ENCODE measurements at regions not wholly inside any gene's neighbourhood (a gene's known extent, or its start where the extent isn't known, plus 50 kb on each side); places are given as distances from the start of the nearest gene placed in this dataset.

DNA sequence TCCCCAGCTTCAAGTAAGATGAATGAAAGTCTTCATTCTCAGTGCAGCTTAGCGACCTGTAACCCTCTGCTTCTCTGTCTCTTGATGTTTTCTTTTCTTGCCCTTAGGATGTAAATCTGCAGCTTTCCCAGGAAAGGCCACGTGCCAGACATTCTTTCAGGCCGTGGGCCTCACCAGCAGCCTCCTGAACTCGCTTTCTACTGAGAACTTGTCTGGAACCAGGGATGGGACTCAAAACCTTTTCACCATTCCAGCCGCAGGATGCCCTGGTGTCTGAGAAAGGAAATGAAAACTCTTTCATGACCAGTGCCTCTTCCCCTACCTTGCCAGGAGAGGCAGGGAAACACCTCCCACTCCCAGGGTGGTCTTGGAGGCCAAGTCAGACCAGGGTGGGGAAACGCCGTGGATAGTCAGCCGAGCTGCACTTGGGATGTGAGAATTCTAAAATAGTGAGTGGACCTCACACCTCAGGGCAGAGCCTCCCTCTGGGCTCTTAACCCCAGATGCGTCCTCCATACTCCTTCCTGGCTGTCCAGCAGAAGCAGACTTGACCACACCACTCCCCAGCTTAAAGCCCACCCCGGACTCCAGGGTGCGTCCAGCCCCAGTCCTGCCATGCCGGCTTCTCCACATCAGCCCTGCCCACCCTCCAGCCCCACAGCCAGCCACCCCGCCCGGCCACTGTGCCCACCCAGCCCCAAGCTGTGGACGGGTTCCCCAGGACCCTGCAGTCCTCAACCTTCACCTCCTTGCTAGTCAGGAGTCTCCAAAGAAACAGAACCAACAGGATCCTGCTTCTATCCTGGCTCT, 115.5 kb downstream of the TWIST2 start:
- no peak for DNase-seq

DNA sequence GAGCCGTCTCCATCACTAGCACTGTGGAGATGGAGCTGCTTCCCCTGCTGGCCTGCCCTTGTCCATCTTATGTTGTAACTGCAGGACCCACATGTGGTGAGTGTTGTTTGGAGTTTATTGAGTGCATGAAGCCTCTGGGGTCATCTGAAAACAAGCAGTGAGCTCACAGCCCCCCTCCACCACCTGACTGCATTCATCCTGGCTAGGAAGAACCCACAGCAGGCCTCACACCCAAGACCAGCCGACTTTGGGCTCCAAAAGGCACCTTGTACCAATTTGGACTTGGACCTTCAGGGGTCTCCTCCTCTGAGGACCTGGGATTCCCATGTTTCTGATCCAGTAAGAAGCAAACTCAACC, 116.1 kb downstream of the TWIST2 start:
- no peak for DNase-seq

DNA sequence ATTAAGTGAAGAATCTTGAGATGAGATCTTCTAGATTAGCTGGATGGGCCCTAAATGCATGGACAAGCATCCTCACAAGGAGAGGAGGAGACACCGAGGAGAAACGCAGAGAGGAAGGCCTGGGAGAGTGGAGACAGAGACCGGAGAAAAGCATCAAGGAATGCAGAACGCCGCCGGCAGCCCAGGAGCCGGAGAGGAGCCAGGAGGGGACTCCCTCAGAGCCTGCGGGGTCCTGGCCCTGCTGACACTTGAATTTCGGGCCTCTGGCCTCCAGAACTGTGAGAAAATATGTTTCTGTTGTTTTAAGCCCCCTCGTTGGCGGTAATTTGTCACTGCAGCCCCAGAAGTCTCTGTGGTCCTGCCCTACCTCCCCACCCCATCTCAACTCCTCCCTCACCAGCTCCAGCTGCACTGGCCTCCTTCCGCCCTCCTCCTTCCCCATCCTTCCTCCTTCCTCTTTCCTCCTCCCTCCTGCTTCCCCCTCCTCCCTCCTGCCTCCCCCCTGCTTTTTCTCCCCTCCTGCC, 116.7 kb downstream of the TWIST2 start:
- DNase-seq, result no peak

DNA sequence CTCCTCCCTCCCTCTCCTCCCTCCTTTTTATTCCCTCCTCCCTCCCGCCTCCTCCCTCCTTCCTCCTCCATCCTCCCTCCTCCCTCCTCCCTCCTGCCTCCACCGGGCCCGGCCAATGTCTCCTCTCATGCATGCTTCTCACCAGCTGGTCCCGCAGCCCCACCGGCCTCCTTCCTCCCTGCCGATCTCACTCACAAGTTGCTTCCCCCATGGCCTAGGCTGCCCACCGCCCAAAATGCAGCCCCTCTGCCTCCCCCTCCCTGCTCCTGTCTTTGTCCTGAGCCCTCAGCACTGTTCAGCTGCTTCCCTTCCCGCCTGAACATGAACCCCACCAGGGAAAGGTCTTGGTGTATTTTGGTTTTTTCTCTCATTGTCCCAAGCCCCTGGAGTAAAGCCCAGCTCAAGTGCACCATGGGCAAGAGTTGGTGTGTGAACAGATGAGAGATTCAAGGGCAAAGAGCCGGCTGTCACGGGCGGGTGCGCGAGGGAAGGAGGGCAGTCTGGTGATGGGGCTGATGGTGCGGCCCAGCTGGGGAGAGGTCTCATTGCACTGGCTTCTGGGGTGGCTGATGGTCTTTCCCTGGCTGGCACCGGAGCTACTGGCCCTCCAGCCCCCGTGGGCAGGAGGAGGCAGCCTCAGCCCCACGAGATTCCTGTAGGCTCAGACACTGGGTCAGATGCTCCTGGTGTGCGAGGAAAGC, 117.6 kb downstream of the TWIST2 start:
- no peak for DNase-seq

DNA sequence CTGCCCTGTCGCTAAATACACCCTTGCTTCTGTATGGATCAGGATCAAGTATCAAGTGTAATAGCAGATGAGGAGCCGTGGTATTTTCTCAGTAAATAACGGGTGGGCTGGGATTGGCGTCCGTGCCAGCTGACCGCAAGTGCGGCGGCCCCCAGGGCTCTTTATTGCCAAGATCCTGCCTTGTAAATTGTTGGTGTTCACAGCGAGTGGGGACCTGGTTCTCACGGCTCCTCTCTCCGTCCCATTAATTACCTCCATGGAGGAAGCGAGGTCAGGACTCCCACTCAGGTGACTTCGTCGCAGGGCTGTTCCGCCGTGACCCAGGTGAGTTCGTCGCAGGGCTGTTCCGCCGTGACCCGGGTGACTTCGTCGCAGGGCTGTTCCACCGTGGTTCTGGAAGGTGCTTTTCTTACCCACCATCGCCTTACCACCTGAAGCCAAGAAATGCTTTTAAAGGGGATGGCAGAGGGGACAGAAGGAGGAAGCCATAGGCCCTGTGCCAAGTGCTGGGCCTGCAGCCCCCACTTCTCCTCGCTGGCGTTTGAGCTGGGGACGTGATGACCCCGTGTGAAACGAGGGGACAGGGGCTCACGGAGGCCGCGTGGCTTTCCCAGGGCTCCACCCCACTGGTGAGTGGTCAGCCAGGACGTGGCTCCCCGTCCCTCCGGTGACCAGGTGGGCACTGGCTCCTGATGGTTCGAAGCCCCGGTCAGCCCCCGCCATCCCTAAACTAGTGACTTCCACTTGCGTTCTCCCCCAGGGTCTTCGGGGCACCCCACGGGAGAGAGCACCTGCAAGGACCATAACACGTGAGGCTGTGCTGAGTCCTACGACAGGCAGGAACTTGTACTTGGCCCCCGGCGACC, 118.4 kb downstream of the TWIST2 start:
- no peak for DNase-seq

DNA sequence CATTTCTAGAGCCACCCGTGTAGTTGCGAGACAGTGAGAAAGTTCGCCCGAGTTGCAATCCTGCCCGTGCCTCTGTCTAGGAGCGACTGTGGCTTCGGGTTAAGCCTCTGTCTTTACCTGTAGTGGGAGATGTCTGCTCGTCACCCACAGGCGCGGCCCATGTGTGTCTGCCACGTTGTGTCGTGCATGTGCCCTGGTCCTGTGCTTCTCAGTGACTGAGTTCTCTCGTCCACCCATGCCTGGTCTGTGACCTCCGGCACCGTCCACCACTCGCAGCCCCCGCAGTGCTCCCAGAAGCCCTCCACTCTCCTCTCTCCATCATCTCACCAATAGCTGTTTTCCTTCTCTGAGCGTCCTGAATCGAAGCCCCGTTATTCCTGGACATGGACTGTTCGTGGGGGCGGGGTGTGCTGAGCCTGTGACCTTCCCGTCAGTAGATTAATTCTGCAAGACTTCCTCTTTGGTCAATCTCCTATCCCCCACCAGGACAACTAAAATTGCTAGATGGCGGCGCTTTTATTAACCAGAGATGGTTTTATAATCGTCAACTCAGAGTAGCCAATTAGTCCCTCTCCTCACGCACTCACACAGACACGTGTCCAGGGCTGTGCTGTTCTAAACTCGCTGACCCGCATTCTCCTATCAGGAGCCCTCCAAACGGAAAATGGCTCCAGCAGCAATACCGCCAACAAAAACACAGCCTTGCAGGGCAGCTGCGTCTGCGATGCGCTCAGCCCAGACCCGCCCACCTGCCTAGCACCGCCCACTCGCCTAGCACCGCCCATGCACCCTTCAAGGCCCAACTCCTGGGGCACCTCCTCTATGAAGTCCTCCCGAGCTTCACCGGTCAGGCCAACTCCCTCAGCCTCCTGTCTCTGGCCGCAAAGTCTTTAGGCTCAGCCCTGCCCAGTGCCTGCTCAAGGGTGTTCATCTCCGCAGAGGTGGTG, 119.4 kb downstream of the TWIST2 start:
- no peak for DNase-seq

DNA sequence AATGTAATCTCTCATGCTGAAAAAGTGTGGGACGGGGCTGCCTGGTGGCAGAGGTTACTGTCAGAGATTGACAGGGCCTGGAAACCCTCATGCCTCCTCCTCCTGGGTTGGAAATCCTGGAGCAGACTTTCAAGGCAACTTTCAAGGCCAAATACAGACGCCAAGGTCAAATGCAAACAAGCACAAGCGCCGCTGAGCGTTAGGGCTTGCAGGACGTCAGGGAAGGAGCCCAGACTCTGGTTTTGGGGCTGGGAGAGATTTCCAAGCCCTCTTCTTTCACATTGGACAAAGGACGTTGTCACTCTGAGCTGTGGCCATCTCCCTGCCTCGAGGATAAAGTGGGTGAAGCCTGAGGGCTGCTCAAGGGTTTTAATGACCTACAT, 120.1 kb downstream of the TWIST2 start:
- DNase-seq, result no peak

DNA sequence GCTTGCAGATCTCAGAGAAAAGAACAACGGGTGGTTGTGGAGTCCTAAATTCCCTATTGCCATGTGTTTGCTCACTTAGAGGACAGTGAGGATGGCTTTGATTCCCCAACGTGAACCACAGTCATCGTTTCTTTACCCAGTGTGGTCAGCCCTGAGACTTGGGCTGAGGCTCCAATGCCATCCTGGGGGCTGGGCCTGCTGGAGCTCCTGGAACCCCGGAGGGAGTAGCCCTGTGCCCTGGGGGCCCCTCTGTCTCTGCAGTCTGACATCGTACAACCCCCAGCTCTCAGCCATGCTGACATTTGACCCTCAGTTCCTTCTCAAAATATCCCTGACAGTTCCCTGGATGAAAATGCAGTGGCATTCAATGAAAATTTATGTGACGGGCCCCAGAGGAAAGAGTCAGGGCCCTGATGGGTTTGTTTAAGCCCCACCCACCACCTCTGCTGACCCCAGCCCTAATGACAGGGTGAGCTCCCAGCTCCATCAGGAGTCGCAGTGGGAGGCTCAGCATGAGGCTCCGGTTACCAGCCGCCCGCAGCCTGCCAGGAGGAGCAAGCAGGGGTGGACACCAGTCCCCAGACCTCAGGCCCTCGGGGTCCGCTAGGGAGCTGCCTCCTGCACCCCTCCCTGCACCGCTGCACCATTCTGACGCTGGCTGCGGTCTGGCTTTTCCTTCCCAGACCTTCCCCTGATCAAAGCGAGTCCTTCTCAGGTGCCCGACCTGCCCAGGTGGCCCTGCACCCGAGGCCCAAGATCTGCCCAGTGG, 120.9 kb downstream of the TWIST2 start:
- DNase-seq, result no peak

DNA sequence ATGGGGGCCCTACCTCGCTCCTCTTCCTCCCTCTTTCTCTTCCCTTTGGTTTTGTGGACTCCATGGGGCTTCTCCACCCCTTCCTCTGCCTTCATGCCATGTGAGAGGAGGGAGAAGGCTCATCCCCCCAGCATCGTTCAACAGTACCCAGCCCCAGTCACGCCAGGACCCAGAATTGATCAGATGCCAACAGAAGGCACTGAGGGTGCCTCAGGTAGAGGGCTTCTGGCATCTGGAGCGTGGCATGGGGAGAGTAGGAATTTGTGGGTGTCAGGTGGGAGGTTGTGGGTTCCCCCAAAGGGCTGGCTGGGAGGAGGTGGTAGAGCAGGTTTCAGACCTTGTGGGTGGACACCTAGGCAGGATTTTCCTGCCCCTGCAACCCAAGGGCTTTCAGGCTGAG, 122.0 kb downstream of the TWIST2 start:
- no peak for DNase-seq

DNA sequence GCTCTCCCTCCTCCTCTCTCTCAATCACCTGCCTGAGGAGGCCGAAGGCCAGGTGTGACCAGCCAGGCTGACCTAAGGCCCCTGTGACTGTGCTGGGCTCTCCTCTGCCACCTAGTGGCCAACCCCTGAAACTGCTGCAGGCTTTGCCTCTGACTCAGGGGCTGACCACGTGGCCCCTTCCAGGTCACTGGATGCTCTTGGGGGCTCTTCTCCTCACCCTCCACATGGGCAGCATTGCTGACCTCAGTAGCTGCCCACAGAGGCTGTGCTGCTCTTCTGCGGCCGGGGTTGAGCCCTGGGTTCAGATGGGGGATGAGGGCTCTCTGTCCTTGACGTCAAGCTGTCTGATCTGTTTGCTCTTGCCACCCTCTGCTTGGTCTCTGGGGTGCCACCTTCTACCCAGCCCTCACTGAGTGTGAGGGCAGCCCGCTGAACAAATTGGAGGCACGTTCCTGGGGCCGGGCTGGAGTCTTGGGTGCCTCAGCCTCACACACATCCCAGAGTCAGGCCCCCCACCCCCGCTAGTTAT, 122.7 kb downstream of the TWIST2 start:
- peak; percentile 32 for DNase-seq

DNA sequence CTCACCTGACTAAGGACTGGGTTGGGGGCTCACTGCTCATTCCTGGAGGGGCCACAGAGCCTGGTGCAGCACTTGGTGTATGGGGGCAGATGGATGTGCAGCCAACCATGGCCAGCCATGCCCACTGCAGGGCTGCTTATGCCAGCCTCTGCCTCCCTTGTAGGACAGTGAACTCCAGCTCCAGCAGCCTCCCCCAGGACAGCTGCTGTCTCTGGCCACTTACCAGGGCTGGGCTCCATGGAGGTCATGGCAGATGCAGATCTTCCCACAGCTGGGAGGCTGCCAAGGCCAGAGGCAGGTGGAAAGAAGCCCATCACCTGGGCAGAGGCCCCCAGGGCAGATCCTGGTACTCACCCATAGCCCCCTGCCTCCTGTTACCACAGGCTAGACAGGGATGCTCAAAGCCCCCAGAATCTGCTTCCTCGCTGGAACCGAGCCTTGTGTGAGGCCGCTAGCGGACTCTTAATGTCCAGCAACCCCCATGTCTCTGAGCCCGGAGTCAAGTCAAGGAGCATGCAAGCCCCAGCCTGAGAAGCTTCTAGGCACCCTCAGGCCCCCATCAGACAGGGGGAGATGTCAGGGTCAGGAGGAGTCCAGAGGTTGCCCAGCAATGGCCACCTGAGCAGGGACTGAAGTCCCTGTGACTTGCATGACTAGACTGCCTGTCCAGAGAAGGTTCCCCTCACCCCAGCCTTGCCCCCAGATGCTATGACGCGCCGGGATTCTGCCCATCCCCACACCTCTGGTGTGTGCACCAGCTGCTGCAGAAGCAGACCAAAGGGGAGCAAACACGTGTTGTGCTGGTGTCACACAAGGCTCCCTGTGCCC, 123.6 kb downstream of the TWIST2 start:
- no peak for DNase-seq

DNA sequence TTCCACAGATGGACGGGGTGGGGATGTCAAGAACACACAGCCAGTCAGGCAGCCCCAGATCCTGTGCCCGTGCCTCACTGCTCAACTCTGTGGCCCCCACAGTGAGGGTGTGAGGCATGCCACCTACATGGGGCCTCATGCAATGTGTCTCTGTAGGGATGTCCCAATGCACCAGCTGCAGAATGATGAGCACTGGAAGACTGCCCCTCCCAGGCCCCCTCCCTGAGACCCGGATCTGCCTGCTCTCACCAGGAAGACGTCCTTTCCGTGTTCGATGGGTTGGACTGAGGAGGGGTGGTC, 124.2 kb downstream of the TWIST2 start:
- no peak for DNase-seq

DNA sequence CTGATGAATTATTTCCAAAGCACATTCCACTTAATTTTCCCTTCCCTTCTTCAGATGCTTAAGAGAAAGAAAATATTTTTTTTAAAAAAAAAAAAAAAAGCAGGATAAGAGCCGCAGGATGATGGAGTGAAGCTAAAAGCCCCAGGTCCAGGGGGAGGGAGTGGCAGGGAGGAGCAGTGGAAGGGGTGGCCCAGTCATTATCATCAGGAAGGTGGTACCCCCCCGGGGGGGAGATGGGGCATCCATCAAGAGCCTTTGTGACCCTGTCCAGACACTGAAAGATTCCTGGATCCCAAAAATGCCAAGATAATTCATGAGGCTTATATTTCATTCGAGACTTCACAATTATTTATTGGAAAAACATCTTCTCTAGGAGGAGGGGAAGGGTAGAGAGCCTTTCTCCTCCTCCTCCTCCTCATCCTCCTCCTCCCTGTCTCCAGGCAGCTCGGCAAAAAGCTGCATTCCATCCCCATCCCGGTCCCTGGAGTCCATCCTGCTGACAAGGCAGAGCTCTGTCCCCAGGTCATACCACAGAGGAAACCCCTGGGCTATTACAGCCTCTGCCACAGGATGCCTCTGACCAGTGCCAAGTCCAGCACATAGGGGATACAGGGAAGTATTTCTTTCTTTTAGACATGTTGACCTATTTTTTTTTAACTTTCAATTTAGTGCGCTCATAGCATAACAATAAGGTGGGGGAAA, 125.3 kb downstream of the TWIST2 start:
- DNase-seq, result no peak

DNA sequence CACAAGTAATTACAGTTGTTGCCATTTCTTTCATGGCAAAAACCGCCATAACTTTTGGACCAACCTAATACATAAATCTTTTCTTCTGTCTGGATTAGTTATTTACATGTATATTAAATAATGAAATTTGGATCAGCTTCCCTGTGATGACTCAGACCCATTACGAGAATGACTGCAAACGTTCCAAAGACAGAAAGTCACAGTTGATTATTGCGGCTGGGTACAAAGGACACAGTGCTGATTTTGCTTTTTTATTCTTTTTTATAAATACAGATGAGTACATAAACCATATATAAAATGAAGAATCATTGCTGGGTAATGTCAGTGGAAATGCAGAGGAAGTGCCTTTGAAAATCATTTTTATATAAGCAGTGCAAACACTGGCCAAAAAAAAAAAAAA, 126.2 kb downstream of the TWIST2 start:
- DNase-seq, result no peak

DNA sequence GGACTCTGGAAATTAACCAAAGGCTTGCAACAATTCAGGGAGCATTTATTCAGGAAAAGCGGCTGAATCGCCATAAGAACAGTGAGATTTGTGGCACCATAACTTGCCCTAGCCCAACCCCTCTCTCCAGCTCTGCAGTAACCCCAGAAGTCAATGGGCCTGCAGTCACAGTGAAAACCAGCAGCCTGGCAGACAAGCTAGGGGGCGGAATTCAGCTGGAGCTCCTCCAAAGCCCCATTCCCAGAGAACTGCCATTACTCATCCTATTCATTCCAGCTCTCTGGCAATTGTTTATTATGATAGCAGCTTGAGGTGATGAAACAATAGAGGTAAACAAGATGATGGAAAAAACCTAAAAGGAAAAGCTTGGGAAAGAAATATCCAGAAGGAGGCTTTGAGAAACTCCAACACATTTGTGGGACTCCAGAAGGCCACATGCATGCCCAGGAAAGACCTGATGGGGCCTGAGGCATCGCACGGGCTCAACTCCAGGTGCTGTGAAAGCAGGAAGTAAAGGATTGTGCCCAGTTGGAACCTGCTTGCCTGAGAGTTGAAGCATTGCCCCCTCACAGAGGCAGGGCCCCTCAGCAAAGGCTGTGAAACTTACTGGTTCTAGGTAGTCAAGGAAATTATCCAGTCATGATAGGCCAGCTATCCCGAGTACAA, 126.7 kb downstream of the TWIST2 start:
- no peak for DNase-seq

DNA sequence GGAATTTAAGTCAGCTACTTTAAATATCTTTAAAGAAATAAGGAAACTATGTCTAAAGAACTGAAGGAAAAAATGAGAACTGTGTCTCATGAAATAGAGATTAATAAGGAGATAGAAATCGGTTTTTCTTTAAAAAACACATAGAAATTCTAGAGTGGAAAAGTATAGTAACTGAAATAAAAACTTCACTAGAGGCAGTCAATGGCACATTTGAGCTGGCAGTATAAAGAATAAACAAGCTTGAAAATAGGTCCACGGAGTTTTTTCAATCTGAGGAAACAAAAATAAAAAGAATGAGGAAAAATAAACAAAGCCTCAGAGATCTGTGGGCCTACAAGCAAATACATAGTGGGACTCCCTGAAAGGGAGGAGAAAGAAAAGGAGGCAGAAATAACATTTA, 127.5 kb downstream of the TWIST2 start:
- no peak for DNase-seq

DNA sequence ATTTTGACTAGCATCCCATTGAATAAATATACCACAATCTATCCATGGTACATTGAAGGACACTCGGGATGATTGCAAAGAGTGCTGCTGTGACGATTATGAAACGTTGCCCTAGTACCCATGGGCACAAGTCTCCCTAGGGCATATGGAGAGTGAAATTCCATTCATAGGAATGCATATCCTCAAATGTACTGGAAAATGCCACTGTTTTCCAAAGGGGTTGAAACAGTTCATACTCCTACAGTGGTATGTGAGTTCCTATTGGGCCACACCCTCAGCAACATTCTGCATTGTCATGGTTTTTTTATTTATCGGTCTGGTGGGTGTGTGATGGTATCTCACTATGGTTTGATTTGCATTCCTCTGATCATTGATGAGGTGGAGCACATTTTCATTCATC, 130.6 kb downstream of the TWIST2 start:
- no peak for DNase-seq

DNA sequence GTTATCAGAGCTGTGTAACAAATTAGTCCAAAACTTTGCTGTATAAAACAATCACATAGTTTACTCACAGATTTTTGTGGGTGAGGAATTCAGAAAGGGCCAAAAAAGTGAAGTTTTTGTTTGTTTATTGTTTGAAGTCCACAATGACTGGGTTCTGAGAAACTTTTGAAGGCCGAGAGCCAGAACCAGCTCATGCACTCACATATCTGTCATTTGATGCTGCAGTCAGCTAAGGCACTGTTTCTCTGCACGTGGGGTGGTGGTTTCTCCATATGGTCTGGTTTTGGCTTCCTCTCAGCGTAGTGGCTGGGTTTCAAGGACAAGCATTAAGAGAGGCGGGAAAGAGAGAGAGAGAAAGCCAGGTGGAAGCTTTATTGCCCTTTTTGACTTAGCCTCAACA, 131.8 kb downstream of the TWIST2 start:
- DNase-seq, result no peak

DNA sequence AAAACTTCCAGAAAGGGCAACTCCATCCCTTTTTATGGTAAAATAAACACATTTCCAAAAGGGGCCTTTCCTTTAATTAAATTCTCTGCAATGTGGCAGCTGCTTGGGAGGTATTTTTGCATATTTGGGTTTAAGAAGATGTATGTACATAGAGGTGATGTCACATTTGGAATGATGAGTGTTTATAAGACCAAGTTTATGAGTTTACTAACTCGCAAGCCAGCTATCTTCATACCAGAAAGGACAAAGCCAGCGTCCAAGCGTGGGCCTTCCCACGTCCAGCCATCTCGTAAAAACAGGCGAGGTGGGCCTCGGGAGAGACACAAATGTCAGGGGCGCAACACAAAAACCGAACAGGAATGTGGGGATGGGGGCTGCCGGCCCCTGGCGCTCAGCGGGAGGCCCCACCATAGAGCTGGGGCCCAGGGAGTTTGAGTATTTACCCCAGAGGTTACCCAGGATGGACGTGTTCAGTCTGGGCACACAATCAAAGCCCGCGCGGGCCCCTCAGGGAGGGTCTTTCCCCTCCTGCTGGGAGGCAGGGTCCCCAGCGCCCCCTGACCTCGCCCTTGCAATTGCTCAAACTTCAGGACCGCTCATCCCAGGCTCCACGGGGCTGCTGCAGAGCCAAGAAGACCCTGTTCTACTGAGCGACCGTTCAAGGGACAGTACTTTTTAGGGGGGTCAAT, 137.3 kb downstream of the TWIST2 start:
- no peak for DNase-seq

Measured in activated naive CD4-positive, alpha-beta T cell treated with anti-CD3 and anti-CD28 coated beads, Interleukin-2, amount 50 U/mL, for 16 hours (primary cell).